NCI-H2081 treated with DMSO at 0.1 percent for 48 hours (cell line): ENCODE measurements at regions not wholly inside any gene's neighbourhood (a gene's known extent, or its start where the extent isn't known, plus 50 kb on each side); places are given as distances from the start of the nearest gene placed in this dataset.
"Not testable (repeated sequence)": the region's sequence is repeated elsewhere in the genome, so short reads cannot be mapped to it uniquely, and the experiment has no call there.

Experiments
- DNase-seq: peaks from one replicate; lab custom pipeline; 2025; lab: John Stamatoyannopoulos, UW

DNA sequence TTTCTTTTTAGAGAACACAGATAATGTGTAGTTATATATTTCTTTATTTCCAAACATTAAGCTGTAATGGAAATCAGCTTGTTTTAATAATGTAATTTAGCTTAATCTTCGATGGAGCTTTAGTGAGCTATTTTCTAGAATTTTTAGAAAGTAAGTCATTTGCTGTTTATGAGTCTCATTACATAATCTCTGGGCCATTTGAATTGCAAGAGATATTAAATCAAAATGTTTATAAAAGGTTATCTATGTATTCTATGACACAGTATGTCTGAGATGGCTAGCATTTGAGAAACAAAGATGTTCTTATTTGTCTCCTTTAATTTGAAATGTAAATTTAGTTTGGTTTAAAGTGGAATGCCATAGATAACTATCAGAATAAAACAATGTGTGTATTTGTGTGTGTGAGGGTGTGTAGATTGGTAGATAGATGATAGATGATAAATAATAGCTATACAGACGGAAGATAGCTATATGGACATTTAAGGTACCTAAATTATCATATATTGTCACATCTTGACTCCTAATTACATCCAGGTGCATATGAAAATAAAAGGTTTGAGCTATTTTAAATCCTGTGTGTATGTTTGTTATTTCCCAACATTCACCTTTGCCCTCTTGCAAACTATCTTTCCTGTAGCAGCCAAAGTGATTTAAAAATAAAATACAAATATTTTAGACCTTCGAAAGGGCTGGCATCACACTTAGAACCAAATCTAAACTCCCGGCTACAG, 478.0 kb upstream of the KLF6 start:
- no peak for DNase-seq

DNA sequence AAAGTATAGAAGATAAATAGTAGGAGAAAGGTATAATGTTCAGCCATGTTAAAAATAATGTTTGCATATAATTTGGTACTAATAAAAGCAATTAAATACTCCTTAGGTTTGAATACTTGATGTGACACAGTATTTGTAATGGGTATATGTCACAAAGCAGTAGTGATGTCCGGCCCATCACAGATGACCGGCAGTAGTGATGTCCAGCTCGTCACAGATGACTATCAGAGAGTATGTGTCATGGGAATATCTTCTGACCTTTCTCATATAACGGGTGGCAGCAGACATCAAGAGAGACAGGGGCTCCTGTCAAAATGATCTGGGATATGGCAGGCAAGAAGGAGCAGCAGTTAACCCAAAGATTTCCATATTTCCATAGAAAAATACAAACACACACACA, 477.4 kb upstream of the KLF6 start:
- no peak for DNase-seq

GRCh38 chr10:4260483-4261124, 475.6 kb upstream of the KLF6 start:
- DNase-seq = no peak

DNA sequence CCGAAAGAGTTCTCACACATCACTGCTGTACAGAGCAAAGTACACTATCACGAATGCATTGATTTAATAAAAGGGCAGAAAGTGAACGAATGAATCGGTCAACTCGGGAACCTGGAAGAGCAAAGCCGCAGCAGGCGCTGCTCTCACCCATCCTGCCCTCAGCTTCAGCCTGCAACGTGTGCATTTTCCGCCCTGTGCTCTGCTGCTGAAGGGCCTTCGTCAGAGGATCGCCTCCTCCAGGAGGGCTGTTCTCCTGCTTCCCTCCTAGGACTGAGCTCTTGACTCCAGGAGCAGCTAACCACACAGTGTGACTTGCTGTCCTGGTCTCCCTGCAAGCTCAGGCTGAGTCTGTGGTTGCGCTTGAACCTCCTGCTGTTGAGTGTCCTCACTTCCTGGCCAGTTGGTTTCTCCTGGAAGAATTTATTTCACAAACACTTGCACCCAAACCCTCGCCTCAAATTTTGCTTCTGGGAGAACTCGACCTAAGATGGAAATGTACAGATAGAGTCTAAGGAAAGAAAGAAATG, 473.0 kb upstream of the KLF6 start:
- no peak for DNase-seq

DNA sequence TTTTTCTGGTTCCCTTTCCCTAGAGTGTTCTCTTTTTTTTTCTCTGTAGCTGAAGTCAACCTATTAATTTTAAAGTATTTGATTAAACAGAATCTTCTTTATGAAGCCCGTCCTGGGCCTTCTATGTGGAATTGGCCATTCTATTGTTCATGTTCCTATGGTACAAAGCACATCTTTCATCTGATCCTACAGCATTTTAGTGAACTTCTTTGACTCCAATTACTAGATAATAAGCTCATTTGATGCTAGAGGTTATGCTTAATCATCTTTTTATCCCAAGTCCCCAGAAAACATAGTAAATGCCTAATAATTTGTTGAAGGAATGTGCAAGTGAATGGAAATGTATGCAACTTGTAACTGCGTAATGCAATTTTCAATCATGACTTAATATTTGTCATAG, 472.0 kb upstream of the KLF6 start:
- no peak for DNase-seq

DNA sequence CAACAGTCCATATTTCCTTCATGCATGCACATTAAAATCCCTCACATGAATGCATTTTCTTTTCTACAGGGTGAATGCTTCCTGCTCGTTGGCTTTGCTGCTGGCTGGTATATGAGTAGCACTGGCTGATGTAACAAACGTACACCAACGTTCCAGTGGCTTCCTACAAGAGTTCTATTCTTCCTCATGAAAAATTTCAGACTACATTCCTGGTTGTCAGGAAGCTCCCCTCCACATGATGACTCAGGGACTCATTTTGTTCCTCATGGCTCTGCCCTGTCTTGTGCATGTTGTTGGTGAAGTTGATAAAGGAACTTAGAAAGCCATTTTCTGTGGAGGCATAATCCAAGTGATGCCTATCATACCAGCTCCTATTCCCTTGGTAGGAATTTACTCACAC, 470.7 kb upstream of the KLF6 start:
- DNase-seq = no peak

DNA sequence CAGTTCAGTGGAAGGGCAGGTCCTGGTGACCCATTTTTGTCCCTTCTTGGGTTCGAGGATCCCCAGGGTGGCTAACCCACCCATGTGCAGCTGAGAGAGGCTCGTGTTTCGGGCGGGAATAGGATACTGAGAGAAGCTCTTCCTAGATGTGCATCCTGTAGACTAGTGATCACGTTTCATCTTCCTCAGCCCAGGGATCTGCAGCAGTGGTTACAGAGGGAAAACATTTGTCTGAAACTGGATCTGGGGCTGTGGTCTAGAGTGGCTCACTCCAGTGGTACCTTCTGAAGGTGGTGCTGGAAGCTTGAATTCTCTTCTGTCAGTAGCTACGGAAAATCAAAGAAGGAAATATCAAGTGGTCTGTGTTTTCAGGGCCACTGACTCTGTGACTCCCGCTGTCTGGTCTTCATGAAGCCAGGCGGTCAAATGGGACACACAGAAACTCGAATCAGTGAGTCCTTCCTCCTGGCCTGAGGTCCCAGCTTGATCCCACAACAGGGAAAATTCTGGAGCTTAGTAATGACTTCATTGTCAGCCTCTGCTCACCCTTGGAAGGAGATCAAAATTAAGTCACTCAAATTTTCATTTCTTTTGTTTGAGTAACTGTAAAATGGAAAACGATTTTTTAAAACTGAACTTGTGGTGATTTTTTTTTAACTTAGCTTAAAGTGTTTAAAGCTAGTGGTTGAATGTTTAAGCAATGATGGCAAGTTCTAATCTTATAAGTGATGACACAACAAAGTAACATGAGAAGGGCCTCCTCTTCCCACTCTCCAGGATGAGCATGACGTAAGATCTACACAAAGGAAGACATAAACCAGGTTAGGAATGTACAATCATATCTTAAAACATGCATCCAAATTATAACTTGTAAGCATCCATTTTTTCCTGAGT, 469.3 kb upstream of the KLF6 start:
- DNase-seq = no peak

- DNase-seq = no peak
These were observed 467.7 kb upstream of the KLF6 start for GRCh38 chr10:4252701-4253100.

DNA sequence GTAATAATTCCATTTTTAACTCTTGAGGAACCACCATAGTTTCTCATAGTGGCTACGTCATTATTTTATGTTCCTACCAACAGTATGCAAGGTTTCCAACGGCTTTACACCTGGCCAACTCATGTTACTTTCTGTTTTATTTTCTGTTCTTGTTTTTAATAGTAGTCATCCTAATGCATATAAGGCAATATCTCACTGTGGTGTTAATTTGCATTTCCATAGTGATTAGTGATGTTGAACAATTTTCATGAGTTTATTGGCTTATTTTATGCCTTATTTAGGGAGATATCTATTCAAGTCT, 465.5 kb upstream of the KLF6 start:
- no peak for DNase-seq

DNA sequence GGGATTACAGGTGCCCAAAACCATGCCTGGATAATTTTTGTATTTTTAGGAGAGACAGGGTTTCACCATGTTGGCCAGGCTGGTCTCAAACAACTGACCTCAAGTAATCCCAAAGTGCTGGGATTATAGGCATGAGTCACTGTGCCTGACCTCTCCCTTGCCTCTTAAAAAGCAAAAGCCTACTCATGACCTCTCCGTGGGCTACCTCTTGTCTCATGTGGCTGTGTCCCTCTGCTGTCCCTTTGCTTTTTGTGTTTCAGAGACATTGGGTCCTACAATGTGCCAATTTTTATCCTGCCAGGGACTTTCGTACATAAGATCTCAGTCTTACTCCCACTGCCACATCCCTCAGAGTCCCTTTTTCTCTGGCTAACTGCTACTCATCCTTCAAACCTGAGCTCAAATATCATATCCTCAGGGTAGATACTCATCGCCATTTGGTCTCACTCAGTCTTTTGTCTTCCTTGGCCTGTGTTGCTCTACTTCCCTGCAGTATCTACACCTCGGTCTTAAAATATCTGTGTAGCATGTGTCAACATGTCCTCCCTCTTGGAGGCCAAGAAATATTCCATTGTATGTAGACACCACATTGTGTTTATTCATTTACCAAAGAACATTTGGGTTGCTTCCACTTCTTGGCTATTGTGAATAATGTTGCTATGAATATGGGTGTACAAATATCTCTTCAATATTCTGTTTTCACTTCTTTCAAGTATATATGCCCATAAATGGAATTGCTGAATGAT, 465.0 kb upstream of the KLF6 start:
- DNase-seq = no peak

DNA sequence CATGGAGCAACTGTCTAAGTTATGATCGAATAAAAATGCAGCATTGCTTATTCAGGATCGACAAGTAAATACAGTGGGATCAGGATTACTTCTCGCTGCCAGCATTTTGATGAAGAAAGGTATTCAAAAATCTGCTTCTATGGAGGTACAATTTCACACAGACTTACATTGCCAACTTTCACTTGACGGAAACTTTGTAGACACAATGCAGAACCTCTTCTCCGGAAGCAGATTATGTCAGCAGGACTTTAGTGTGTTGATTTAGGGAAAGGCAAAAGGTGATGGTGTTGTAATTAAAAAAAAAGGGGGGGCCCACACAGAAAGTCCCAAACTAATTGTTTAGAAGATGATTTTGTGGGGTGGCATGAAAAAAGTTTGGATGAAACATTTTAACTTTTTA, 462.4 kb upstream of the KLF6 start:
- no peak for DNase-seq

DNA sequence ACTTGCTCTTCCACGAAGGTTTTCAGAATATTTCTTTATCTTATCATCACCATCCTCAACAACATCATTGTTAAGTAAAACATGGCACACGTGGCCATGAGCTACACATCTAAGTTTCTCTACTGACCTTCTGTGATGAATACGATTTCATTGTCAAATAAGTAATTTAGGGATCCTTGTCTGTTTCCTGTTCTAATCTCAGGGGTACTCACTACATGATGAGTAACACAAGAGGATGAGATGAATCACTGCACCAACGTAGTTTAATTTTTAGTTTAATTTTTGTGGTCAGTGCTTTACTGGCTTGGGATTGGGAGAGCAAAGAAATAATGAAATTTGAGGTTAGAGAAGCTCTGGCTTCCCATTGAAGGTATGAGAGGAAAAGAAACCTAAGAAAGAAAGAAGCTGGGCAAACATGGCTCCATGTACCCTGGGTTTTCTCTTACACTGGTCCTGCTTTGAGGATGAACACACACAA, 461.9 kb upstream of the KLF6 start:
- no peak for DNase-seq

DNA sequence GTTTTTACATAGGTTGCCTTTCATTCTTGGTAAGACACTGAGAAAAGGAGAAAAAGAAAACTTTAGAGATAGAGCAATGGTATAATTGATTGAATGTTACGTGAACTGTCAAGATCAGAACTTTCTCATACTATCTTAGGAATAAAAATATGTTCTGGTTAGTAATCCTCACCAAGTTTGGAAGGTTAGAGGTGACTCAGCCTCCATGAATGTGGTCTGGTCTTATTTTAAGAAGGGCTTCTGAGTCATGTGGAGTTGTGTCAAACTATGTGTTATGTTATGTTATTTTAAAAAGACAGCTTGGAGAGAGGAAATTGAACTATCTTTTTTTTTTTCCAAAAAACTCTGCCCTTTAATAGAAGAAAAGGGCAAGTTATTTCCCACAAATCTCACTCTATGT, 458.6 kb upstream of the KLF6 start:
- DNase-seq = no peak

- DNase-seq = no peak
These were observed 458.2 kb upstream of the KLF6 start for GRCh38 chr10:4243169-4243568.

DNA sequence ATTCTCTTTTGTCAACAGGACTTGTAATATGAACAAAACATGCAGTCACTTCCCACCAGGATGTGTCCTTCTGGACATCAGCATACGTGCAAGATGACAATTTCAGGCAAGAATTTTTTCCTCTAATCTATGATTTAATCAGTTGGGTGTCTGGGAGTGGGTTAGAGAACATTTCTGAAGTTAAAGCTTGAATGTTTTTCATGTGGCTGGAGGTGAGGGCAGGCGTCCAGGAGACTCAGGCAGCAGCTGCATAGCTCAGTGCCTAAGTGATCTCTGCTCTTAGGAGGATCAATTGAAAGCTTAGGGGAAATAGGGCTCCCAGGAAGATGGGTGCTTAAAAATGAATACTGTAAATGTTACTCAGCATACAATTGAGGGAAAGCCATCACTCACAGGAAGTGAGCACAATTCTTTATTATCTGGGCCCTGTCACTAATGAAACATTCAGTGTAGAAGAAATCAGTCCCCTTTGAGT, 457.6 kb upstream of the KLF6 start:
- DNase-seq = no peak

DNA sequence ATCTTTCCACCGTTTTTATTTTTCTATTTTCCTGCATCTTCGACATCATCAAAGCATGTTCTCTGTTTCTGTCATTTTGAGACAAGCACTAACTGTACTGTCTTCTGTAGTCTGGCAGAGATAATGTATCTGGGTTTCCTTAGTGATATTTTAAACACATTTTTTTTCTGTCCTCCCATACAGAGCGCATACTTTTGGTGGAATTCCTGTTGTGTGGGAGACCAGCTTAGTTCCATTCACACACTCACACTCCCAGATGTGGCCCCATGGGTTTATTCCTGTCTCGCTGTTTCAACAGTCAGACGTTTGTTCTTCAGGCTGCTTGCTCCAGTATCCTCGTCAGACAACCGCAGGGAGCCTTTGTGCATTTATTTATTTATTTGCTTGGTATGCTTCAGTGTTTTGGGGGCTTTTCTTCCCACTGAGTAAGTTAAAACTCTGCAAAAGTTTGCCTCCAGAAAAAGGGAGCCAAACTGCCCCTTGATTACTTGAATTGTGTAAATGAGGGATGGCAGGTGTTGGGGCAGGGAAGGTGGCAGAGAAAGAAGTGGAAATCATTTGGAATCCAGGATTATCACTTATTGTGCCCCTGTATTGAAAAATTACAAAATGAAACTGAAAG, 456.8 kb upstream of the KLF6 start:
- DNase-seq = no peak

GRCh38 chr10:4240608-4241197, 455.7 kb upstream of the KLF6 start:
- DNase-seq = no peak

DNA sequence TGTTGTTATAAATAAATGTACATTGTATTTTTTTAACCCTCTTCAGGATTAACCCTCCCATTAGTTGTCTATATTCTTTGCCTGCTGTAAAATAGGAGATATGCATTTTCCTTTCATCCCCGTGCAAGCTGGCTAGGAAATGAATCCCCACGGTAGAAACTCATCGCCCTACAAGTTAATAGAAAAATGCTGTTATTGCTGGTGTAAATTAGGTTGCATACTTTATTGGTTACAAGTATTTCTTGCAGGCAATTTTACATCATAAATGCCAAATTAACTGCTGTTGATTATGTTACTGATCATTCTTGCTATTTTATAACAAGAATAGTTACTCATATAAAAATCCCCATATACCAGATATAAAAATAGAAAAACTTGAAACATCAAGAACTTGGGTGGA, 454.2 kb upstream of the KLF6 start:
- no peak for DNase-seq

DNA sequence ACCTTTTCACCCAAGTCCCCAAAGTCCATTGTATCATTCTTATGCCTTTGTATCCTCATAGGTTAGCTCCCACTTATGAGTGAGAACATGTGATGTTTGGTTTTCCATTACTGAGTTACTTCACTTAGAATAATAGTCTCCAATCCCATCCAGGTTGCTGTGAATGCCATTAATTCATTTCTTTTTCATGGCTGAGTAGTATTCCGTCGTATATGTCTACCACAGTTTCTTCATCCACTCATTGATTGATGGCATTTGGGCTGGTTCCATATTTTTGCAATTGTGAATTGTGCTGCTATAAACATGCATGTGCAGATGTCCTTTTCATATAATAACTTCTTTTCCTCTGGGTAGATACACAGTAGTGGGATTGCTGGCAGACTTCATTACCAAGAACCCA, 451.9 kb upstream of the KLF6 start:
- DNase-seq = not testable (repeated sequence)

- DNase-seq = no peak
These were observed 449.7 kb upstream of the KLF6 start for GRCh38 chr10:4234661-4235060.

- no peak for DNase-seq
These were observed 446.4 kb upstream of the KLF6 start for GRCh38 chr10:4231439-4231838.
